DOHH2 (cell line): ENCODE measurements at regions not wholly inside any gene's neighbourhood (a gene's known extent, or its start where the extent isn't known, plus 50 kb on each side); places are given as distances from the start of the nearest gene placed in this dataset.

Experiments
- H3F3A ChIP-seq: fragments of 200-600 bp; sonication (generic), shearing (Covaris generic); 2 replicates; pipeline ENCODE4 v1.6.0; 2016; ENCODE audit warnings: antibody characterized with exemption, mild to moderate bottlenecking; ENCODE audit not compliant: control insufficient read depth, insufficient read depth
- H3K27ac ChIP-seq: fragments of 200-600 bp; sonication (generic); 2 replicates; pipeline ENCODE4 v1.5.1; 2014; ENCODE audit warnings: low read depth, mild to moderate bottlenecking, low read length, moderate library complexity
- H3K27me3 ChIP-seq: fragments of 200-600 bp; sonication (generic); 2 replicates; pipeline ENCODE4 v1.6.1; 2014; ENCODE audit warnings: mild to moderate bottlenecking, low read length, mixed read lengths; ENCODE audit not compliant: control insufficient read depth
- H3K36me3 ChIP-seq: fragments of 200-600 bp; sonication (generic); 2 replicates; pipeline ENCODE4 v1.6.1; 2014; ENCODE audit warnings: mild to moderate bottlenecking, low read length, moderate library complexity, mixed read lengths; ENCODE audit not compliant: control insufficient read depth
- H3K4me1 ChIP-seq: fragments of 200-600 bp; sonication (generic); 2 replicates; pipeline ENCODE4 v1.6.1; 2014; ENCODE audit warnings: mild to moderate bottlenecking, low read length, mixed read lengths; ENCODE audit not compliant: control insufficient read depth
- H3K4me2 ChIP-seq: fragments of 200-600 bp; sonication (generic); 2 replicates; pipeline ENCODE4 v1.6.0; 2014; ENCODE audit warnings: mild to moderate bottlenecking, low read length, moderate library complexity
- H3K4me3 ChIP-seq: fragments of 200-600 bp; sonication (generic); 2 replicates; pipeline ENCODE4 v1.5.1; 2014; ENCODE audit warnings: mild to moderate bottlenecking, low read length, mixed read lengths
- H3K79me2 ChIP-seq: fragments of 200-600 bp; sonication (generic); 2 replicates; pipeline ENCODE4 v1.6.1; 2014; ENCODE audit warnings: mild to moderate bottlenecking, low read length, mixed read lengths; ENCODE audit not compliant: control insufficient read depth
- H3K9me2 ChIP-seq: fragments of 200-600 bp; sonication (generic); replicated peaks from 2 replicates; pipeline ENCODE4 v1.6.1; 2014; ENCODE audit warnings: mild to moderate bottlenecking, low read length, mixed read lengths; ENCODE audit not compliant: control insufficient read depth
- H3K9me3 ChIP-seq: fragments of 200-600 bp; sonication (generic); 2 replicates; pipeline ENCODE4 v1.6.1; 2014; ENCODE audit warnings: antibody characterized with exemption, low read length, mixed read lengths; ENCODE audit not compliant: control insufficient read depth, insufficient read depth
- H4K20me1 ChIP-seq: fragments of 200-600 bp; sonication (generic); 2 replicates; pipeline ENCODE4 v1.6.0; 2014; ENCODE audit warnings: low read depth, mild to moderate bottlenecking, antibody characterized with exemption, low read length, moderate library complexity; ENCODE audit not compliant: control insufficient read depth, insufficient read depth
- CTCF ChIP-seq: fragments of 200-600 bp; sonication (generic); IDR thresholded peaks from one replicate; pipeline ENCODE4 v1.5.1; 2014; ENCODE audit warnings: antibody characterized with exemption, mild to moderate bottlenecking, low read depth, low read length; ENCODE audit not compliant: poor library complexity, severe bottlenecking
- EZH2phosphoT487 ChIP-seq: fragments of 200-600 bp; sonication (generic); IDR thresholded peaks from 2 replicates; pipeline ENCODE4 v1.6.1; 2017; ENCODE audit warnings: borderline replicate concordance, mild to moderate bottlenecking, antibody characterized with exemption, low read length, moderate library complexity, mixed read lengths

- Histone ChIP-seq H4K20me1 (no peaks in the 10 kb centered on the region), H3F3A (no peaks in the 10 kb centered on the region), H3K27me3 (no peaks in the 10 kb centered on the region), H3K9me3 (no peaks in the 10 kb centered on the region), H3K4me3 (no peak overlapping the region), H3K4me2 (peak overlapping the region; percentile 21; the same call in 1 of the 2 replicates), H3K36me3 (no peaks in the 10 kb centered on the region), H3K27ac (no peak overlapping the region), H3K9me2 (no peaks in the 10 kb centered on the region), H3K4me1 (peaks cover 51% of the 10 kb centered on the region), H3K79me2 (no peaks in the 10 kb centered on the region)
- no peak for TF ChIP-seq EZH2phosphoT487
- peak; percentile 88 for TF ChIP-seq CTCF
Observed at GRCh38 chr11:59263225-59263894, 50.6 kb upstream of the MPEG1 start.
